ENCODE measurements at regions not wholly inside any gene's neighbourhood (a gene's known extent, or its start where the extent isn't known, plus 50 kb on each side); places are given as distances from the start of the nearest gene placed in this dataset.

DNA sequence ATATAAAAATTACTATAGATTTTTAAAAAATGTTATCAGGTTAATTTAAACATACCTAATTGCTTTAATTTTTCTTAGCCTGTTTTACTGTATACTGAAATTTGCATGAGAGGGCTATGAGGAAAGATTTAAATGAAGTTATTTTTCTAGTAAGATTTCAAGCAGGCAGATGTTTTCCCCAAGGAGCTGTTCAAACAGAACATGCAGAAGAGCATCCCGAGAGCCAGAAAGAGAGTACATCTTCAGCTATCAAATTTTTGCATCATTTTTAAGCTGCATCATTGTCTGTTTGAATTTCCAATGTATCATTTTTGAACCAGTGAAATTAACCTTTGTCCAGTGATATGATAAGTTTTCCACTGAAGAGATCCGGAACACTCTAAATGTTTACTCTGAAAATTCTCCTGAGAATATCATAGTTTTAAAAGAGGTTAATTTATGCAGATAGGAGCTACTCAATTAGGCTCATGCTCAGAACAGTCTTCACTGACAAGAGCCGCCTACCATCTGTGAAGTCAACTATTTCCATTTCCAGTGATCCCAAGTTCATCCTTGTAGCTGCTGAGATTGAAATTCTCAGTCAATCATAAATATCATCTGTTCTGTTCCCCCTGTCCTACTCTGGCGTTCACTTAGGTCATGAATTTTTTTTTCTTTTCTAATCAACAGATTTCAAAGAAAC is 467.7 kb upstream of the NBEA start:
- no peak for DNase-seq

DNA sequence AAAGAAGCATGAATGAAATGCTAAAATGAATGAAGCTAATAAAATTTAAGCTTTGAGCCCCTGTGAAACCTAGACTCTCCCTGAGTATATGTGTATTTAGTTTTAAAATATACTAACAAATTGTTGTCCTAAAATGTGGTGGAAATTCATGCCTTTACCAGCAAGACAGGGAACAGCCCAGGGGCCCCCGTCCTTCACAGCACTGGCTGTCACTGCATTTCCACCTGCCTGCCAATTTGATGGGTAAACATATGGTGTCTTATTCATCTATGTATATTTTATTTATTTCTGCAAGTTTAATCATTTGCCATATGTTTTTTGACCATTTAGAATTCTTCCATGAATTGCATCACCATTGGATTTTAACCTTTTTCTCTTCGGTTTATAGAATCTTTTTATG is 463.7 kb upstream of the NBEA start:
- no peak for DNase-seq

DNA sequence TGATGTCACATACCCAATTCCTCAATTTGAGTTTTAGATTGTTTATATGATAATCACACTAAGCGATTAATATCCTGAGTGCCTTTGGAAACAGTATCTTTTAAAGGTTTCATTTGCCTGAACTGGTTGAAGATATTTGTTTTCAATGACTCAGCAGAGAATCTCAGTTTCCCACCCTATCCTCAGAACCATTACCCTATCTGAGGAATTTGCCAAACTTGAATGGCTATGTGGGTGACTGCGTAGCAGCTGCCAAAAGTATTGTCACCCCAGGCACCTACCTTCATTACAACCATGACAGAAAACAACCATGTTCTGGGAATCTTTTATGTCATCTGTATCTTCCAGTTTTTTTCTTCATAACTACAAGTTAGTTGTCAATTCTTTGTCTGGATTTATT is 440.1 kb upstream of the NBEA start:
- no peak for DNase-seq

DNA sequence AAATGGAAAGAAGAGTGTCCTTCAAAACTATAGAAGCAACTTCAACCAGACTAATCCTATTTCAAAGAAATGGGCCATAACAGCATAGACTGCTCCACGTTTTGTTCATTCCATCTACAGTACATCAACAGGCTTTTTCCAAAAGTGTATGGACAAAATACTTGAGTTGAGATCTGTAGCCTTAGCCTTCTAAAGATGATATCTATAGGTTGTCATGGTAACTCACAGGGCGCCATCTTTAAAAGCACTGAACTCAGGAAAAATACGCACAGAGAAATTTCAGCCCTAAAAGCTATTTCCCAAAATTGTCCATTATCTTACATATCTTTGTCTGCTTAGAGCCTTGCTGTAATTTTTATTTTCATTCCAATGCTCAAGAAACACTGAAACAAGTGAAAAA is 439.4 kb upstream of the NBEA start:
- no peak for DNase-seq

DNA sequence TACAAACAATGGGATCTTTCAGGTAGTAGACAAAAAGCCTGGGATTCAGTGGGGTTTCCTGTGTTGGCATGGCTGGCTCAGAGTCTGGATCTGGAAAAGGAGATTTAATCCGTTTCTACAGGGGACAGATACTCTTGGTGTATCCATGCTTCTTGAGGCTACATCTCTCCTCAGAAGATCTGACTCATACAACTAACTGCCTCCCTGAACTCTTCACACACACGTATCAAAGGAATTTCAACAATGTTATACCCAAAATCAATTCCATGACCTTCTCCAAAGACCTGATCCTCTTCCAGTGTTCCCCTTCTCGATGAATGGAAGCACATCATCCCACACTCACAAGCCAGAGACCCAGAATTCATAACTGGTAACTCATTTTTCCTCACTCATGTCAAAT is 435.3 kb upstream of the NBEA start:
- DNase-seq: no peak

DNA sequence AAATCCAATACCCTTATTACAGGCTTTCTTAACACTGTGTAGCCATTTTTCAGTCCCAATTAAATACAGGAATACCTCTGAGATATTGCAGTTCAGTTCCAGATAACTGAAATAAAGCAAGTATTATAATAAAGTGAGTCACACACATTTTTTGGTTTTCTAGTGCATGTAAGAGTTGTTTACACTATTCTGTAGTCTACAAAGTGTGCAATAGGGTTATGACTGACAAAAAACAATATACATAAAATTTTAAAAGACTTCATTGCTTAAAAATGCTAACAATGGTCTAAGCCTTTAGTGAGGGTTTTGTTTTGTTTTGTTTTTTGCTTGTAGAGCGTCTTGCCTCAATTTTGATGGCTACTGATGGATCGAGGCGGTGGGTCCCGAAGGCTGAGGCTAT is 434.4 kb upstream of the NBEA start:
- DNase-seq: no peak

DNA sequence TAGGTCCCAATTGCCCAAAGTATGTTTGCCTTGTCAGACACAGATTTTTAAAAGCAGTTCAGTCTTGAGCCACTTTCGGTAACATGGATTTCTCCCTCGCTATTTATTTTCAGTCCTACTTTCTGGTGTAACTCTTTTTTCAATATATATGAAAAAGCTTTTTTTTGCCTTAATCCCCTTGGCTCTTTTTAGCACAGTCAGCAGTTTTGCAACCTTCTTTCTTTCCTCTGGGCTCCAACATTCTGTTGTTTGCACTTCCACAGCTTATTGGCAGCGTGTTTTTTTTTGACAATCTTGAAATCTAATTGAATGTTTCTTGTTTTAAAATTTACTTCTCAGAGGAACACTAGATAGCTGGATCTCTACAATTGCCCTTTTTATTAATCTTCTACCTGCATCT is 429.3 kb upstream of the NBEA start:
- no peak for DNase-seq

DNA sequence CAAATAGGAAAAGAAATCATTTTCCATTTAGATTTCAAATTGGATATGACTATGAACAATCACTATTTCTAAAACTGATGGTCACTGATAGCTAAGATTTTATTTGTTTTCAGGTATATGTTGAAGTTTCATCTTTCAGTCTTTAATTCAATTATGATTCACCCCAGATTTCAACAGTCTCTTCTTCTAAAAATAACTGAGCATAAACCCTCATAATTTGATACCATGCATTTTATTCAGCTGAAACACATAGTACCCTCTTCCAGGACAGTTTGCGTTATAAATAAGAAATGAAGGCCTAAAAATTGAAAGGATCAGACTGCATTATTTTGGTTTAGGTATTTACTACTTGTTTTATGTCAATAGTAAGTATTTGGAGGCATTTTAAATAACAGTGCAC is 428.5 kb upstream of the NBEA start:
- no peak for DNase-seq

DNA sequence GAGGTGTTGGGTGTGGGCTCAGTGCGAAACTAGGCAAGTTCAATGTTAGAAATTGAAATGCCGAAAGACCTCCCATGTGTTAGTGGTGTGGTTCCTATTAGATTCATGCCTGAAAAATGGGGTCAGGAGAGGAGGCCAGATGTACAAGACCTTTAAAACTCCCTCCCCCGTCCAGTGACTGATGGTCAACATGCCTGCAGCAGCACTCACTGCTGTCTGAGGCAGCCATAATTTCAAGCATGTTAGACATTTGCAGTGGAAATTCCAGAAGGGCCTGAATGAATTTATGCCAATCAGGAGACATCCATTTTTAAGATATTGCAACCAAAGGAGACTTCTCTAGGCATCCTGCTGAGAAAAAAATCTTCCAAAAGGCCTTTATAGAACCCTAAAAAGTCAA is 426.9 kb upstream of the NBEA start:
- DNase-seq: no peak

DNA sequence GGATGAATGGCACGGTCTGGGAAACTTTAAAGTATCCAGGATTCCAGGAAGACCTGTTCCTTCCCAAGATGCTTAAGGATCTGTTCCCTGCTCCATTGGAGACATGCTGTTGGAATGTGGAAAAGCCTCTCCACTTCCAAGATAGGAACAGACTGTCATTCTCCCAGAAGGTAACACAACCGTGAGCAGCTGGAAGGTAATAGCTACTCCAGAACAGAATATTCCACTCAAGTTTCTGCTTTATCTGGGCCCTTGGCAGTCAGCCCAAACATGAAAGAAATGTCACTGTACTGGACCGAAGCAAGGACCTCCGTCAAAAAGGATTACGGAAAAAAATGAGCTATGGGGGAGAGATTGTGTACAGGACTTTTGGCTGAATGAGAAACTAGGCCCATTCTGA is 420.9 kb upstream of the NBEA start:
- DNase-seq: no peak

DNA sequence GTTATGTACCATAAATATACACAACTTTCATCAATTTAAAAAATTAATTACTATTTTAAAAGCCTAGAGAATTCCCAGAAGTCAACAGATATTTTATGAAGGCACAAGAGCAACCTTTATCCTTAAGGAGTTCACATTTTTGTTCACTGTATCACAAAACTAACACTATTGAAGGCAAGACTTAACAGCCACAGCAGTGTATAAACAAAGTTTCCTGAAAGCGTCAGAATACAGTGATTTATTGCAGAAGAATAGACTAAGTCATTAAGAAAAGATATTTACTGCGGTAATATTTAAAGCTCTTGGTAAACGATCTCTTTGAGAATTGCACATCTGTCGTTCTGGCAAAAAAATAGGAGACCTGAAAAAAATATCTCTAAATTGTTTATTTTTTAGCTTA is 419.3 kb upstream of the NBEA start:
- DNase-seq: no peak

DNA sequence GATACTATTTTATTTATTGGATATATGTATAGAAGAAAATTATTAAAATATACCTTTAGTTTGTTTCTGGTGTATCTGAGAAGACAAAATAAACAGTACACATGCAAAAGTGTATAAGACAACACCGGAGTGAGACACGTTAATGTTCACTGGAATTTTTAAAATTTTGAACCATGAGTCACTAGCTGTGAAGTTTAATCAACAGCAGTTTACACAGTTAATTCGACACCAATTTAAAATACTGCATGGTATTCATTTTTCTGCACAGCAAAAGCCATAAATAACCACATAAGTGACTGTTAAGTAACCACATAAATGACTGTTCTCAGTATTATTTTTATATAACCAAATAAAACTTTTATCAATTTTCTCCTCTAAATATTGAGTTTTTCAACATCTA is 418.7 kb upstream of the NBEA start:
- no peak for DNase-seq

DNA sequence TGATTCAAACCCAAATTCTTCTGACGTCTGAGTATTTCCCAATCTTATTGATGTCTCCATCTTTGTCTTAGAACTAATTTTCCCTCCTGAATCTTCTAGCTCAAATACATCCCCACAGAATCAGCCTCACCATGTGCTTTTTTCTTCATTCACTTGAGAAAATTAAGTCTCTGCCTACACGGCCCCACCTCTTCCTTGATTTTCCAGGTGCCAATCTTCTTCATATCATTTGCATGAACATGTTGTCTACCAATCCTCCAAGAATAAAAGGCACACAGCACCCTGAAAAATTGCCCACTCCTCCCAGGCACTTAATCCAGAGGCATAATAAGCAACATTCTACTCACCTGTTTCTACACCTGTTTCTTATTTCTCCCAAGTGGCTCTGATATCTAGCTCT is 408.1 kb upstream of the NBEA start:
- DNase-seq: no peak

DNA sequence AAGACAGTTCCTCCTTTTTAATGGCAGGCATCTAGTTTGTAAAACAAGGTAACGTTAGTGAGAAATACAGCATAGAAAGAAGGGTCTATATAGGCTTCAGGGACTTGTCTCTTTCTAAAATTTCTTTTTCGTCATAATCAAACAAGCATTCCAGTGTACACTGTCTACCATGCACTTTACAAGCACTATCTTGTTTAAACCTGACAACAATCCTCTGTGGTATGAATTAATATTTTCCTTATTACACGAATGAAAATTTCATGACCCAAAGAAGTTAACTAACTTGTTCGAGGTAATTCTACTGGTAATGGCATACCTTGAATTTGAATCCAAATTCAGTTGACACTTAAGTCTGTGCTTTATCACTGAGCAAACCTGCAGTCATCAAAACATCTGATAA is 399.7 kb upstream of the NBEA start:
- no peak for DNase-seq

DNA sequence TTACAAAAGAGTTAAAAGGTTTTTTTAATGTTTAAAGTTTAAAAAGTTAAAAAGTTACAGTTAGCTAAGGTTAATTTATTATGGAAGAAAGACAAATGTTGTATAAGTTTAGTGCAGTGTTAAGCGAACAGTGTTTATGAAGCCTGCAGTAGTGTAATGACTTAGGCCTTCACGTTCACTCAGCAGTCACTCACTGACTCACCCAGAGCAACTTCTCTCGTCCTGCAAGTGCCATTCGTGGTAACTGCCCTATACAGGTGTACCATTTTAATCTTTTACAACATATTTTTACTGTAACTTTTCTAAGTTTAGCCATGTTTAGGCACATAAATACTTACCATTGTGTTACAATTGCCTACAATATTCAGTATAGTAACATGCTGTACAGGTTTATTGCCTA is 398.2 kb upstream of the NBEA start:
- no peak for DNase-seq

DNA sequence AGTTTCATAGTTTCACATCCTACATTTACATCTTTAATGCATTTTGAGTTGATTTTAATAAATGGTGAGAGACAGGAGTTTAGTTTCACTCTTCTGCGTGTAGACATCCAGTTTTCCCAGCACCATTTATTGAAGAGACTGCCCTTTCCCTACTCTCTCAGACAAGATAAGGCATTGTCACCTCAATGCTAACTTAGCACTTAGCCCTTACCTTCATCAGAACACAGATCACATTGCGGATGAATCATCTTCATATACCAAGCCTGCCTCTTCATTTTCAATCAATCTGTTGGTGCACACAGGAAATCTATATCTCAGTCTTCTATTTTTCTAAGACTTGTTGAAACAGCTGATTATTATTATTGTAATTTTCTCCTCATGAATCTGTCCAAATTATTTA is 396.6 kb upstream of the NBEA start:
- no peak for DNase-seq

DNA sequence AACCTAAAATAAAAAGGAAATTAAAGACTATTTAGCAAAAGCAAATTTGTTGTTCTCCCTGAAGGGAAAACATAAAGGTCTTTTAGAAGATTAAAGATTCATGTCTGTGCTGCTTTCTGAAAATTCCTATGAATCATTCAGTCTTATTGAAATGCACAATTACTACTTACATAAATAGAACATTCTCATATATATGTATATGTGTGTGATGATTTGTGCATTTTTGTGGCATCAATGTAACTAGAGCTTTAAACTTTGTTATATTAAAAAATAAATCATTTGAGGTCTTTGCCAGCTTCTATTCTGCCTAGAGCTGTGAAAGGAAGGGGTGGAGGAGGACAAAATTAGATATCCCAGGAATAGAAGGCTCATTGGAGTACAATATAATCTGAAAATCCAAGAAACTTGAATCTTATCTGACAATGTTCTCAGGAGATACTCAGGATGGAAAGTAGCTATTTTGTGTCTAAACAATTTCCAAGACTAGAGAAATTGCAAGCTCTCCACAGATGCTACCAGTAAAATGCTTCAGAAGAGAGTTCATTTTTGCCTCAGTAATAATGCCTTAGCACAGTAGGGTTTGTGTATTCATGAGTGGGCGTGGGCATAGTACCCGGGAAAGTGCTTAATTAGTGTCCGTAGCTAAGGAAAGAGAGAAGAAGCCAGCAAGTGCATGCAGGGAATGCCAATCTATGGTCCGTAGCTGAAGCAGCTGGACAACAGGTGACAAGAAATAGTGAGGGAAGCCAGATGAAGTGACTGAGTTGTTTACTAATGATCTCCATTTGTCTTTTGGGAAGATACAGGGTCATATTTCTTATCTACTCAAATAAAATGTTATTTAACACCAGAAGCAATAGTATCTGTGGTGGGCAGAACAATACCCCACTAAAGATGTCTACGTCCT is 395.5 kb upstream of the NBEA start:
- no peak for DNase-seq

DNA sequence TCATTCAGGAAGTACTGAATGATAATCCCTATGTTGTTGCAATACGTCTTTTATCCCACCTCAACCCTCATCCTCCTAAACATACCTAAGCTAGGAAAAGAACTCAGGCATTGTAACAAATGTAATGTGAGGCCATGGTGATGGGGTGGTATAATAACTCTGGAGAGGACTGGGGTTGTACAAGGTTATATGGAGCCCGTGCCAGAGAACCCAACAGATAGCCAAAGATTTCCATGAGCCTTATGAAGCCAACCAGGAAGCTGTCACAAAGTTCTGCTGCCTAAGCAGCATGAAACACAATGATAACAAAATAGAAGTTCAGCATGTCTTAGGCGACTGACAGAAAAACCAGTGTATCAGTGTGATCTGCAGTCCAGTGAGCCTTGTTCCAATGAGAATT is 394.1 kb upstream of the NBEA start:
- DNase-seq: no peak

DNA sequence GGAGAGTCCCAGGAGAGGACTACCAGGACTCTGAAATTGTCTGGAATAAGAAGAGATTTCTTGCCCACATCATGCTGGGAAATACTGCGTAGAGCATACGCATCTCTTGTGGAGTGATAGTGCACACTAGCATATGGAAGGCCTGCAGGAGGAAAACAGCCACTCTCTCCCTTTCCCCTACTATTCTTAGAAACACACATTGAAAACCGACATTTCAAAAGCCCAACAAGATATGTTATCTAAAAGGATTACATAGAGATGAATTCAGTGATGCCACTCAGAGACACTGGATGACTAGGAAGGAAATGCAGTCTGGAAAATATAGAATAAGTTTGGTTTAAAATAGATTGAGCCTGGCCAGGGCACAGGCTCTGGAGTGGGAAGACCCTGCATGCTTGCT is 388.7 kb upstream of the NBEA start:
- no peak for DNase-seq

DNA sequence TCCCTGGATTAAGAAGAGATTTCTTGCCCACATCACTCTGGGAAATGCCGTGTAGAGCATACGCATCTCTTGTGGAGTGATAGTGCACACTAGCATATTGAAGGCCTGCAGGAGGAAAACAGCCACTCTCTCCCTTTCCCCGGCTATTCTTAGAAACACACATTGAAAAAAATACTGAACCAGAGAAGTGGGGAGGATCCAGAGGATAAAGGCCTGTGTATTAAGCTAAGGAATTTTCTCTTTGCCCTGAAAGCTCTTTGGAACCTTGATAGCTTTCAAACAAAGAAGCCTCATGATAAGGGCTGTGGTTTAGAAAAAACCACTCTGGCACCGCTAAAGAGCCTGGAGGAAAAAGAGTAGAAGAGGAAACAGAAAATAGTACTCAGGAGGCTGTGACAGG is 386.1 kb upstream of the NBEA start:
- DNase-seq: no peak

DNA sequence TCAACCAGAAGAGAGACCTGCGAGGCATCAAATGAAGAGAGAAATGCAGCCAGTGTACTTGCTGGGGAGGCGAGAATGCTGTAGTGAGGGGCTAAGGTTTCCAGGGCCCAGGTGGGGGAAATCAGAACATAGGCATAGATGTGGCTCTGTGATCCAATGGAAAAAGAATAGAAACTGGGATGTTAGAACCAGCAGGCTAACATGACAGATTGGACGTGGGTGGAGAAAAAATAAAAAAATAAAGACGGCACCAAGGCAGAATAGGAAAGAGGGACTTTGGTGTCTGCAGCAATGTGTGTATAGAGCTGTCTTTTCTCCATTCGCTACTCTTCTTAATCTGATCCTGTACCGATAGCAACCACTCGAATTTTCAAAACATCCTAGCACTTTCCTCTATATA is 381.0 kb upstream of the NBEA start:
- no peak for DNase-seq

DNA sequence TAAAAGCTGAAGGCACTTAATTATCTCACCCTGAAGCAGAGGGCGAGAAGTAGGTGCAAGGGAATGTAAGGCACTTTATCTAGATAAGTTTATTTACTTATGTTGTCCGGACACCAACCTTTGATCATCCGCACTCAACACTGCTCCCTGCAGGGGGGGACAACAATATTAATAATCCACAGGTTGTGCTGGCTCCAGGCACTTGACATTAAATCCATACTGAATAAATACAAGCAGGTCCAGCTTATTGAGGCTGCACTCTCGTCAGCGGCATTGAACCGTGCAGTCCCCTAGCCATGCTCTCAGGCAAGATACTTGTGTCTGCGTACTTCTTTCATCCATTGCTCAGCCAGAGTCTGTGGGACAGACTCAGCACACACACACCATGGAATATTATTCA is 374.5 kb upstream of the NBEA start:
- DNase-seq: no peak

DNA sequence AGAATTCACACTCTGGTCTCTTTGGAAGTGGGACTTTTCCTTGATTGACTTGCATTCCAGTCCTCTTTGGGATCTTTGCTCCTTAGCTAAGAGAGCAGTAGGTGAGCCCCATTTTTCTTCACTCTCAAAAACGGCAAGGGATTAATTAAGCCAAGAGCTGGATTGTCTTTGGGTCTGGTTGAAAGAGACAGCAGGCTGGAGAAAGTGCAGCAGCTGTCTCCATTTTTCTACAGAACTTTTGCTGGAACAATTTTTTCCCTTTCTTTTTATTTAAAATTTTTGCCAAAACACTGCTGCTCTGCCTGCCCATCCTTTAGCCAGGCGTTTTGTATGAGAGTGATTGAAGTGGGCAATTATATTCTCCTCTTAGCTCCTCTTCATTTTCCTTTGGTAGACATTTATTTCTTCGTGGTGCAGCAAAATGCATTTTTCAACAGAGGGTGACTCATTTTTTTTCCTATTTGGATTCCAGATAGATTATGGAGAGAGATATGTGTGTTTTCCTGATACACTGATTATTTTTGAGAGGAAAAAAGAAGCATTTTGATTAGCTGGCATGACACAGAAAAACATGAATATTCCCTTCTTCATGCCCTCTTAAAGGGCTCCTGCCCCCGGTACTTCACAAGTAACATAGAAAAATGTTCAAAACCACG is 371.2 kb upstream of the NBEA start:
- no peak for DNase-seq

DNA sequence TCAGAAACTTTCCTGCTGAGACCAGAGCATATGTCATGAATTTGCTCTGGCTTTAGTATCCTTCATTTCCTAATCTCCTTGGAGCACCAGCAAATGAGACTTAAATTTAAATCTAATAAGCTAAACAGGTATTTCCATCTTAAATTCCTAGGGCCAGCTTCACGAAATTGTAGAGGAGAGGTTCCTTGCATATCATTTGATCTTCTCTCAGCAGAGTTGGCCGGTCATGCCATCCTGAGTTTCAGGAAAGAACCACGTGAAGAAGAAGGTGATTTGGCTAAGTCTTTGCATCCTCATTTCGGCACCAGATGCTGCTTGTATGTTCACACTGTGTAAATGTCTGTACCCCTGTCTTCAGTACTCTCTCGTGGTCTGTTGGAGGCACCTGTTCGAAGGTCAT is 370.4 kb upstream of the NBEA start:
- no peak for DNase-seq

Data from right kidney (tissue), 1 donor.